Uterus (tissue), 3 donors: ENCODE measurements at regions not wholly inside any gene's neighbourhood (a gene's known extent, or its start where the extent isn't known, plus 50 kb on each side); places are given as distances from the start of the nearest gene placed in this dataset.

Experiments used
- DNase-seq, 2 donors: peaks; one replicate each; pipeline ENCODE4 v3.0.0-alpha.2; 2019 to 2020
- H3K27ac ChIP-seq, 2 donors: fragments of 200-600 bp; sonication (generic); 1 replicate in 1 of 2; 2 replicates in 1 of 2; pipeline ENCODE4 v1.5.1; 2016 to 2018
- H3K27me3 ChIP-seq, 2 donors: fragments of 200-600 bp; sonication (generic); one replicate each; pipeline ENCODE4 v1.5.1; 2018 to 2019; ENCODE audit warnings: control low read depth in 1 of 2
- H3K36me3 ChIP-seq, 2 donors: fragments of 200-600 bp; sonication (generic); one replicate each; pipeline ENCODE4 v1.5.1; 2019; ENCODE audit warnings: control low read depth in 1 of 2
- H3K4me1 ChIP-seq, 2 donors: fragments of 200-600 bp; sonication (generic); one replicate each; pipeline ENCODE4 v1.5.1; 2018 to 2019; ENCODE audit warnings: control low read depth in 1 of 2
- H3K4me3 ChIP-seq, 2 donors: fragments of 200-600 bp; sonication (generic); 1 replicate in 1 of 2; 2 replicates in 1 of 2; pipeline ENCODE4 v1.5.1; 2018 to 2019; ENCODE audit warnings: mild to moderate bottlenecking in 1 of 2
- H3K9me3 ChIP-seq, 2 donors: fragments of 200-600 bp; sonication (generic); one replicate each; pipeline ENCODE4 v1.5.1; 2019; ENCODE audit warnings: control low read depth in 1 of 2
- POLR2A ChIP-seq, 2 donors: fragments of 450-650 bp; IDR thresholded peaks; one replicate each; pipeline ENCODE4 v1.6.1; 2016; ENCODE audit warnings: antibody characterized with exemption in 2 of 2, mild to moderate bottlenecking in 1 of 2, moderate library complexity in 1 of 2
- intact Hi-C: fragments of 100-400 bp; cut with DNase I; formaldehyde crosslinking; loops from one replicate; pipeline ENCODE4 v1.15.1; 2023; ENCODE audit warnings: low total_unique reads
- TF ChIP-seq, protein P1 (sequence below), 4 experiments: fragments of 200-600 bp in 2 of 4; fragments of 450-650 bp in 2 of 4; sonication (generic) in 2 of 4; IDR thresholded peaks; one replicate each; pipeline ENCODE4 v1.5.1; 2016 to 2019; ENCODE audit warnings: antibody characterized with exemption in 4 of 4, mild to moderate bottlenecking in 2 of 4, moderate library complexity in 1 of 4
- donor health status: DM: yes; HTN: yes; CAD: no.

DNA sequence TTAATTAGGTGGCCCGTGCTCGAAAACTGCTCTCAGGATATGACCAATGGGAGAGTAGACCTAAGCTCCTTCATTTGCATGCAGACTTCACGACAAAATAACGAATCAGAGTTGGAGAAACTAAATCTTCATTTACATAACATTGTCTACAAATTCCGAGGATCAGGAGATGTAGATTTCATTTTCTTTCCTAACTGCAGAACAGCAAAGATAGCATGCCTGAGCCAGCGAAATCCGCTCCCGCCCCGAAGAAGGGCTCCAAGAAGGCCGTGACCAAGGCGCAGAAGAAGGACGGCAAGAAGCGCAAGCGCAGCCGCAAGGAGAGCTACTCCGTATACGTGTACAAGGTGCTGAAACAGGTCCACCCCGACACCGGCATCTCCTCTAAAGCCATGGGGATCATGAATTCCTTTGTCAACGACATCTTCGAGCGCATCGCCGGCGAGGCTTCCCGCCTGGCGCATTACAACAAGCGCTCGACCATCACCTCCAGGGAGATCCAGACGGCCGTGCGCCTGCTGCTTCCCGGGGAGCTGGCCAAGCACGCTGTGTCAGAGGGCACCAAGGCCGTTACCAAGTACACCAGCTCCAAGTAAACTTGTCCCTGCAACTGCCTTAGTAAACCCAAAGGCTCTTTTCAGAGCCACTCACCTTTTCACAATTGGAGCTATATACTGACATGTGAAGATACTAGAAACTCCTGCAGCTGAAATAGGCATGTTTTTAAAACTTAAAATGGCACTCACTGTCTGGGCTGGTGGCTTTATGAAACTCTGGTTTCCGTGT is 96.5 kb downstream of the HFE start:
- TF ChIP-seq, protein P1, sequence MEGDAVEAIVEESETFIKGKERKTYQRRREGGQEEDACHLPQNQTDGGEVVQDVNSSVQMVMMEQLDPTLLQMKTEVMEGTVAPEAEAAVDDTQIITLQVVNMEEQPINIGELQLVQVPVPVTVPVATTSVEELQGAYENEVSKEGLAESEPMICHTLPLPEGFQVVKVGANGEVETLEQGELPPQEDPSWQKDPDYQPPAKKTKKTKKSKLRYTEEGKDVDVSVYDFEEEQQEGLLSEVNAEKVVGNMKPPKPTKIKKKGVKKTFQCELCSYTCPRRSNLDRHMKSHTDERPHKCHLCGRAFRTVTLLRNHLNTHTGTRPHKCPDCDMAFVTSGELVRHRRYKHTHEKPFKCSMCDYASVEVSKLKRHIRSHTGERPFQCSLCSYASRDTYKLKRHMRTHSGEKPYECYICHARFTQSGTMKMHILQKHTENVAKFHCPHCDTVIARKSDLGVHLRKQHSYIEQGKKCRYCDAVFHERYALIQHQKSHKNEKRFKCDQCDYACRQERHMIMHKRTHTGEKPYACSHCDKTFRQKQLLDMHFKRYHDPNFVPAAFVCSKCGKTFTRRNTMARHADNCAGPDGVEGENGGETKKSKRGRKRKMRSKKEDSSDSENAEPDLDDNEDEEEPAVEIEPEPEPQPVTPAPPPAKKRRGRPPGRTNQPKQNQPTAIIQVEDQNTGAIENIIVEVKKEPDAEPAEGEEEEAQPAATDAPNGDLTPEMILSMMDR (IDR thresholded peaks at IDR 0.05): no peak
- TF ChIP-seq POLR2A (IDR thresholded peaks at IDR 0.05): peak; percentile 88 to 89
- intact Hi-C loops: no loop called here
- DNase-seq: peak; percentile 68 to 75
- H3K9me3 ChIP-seq: no peaks in the 10 kb centered on the region
- no peaks in the 10 kb centered on the region for H3K4me1 ChIP-seq
- H3K4me3 ChIP-seq: peak overlapping the region; percentile 44 to 49
- H3K27ac ChIP-seq: peak overlapping the region; percentile 88
- H3K27me3 ChIP-seq: no peaks in the 10 kb centered on the region
- no peaks in the 10 kb centered on the region for H3K36me3 ChIP-seq

DNA sequence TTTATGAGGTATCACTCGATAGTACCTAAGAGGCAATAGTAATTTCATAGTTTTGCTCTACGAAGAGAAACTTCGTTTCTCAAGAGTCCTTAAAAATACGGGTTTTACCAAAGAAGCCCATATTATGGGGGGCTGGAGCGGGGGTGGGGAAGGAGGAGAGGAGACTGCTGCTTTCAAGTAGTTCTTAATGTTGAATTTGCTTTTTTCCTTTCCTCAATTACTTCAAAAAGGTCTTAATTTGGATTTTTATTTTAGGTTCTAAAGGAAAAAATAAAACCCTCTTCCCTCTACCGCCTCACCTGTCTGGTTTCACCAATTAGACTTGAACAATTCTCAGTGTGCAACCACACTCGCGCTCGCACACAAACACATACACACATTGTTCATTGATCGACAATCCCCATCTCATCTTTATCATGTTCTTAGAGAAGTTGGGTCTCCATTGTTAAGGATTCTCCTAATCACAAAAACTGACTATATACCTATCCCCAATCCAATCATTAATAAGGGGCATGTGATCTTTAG is 97.2 kb downstream of the HFE start:
- no peak for TF ChIP-seq POLR2A (IDR thresholded peaks at IDR 0.05)
- TF ChIP-seq, protein P1 (IDR thresholded peaks at IDR 0.05): no peak
- H3K36me3 ChIP-seq: no peaks in the 10 kb centered on the region
- H3K27ac ChIP-seq: peak overlapping the region; percentile 88
- no peaks in the 10 kb centered on the region for H3K9me3 ChIP-seq
- H3K4me3 ChIP-seq: peak overlapping the region; percentile 44 to 49
- intact Hi-C loops: no loop called here
- H3K27me3 ChIP-seq: no peaks in the 10 kb centered on the region
- no peaks in the 10 kb centered on the region for H3K4me1 ChIP-seq
- DNase-seq: no peak

DNA sequence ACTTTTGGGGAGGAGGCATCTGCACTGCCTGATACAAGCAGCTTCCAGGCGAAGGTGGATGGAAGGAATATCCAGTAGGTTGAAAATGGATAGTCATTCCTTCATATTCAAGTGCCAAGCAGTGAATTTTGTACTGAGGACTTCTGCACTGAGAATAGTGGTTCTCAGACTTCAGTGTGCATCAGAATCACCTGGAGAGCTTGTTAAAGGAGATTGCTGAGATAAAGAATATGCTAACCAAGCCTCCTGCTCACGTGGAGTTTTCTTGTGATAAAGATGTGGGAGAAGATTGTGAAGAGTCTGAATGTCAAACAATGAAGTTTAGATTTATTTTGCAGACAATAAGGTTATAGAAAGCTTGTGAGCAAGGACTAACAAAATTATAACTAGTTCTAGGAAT is 97.8 kb downstream of the HFE start:
- Histone ChIP-seq H3K27me3 (no peaks in the 10 kb centered on the region), H3K9me3 (no peaks in the 10 kb centered on the region), H3K4me1 (no peaks in the 10 kb centered on the region), H3K36me3 (no peaks in the 10 kb centered on the region), H3K27ac (peak overlapping the region in 1 of 2 donors; percentile 88), H3K4me3 (no peak overlapping the region)
- TF ChIP-seq, protein P1 (IDR thresholded peaks at IDR 0.05): no peak
- TF ChIP-seq POLR2A (IDR thresholded peaks at IDR 0.05): no peak
- DNase-seq: no peak
- intact Hi-C loops: no loop called here

DNA sequence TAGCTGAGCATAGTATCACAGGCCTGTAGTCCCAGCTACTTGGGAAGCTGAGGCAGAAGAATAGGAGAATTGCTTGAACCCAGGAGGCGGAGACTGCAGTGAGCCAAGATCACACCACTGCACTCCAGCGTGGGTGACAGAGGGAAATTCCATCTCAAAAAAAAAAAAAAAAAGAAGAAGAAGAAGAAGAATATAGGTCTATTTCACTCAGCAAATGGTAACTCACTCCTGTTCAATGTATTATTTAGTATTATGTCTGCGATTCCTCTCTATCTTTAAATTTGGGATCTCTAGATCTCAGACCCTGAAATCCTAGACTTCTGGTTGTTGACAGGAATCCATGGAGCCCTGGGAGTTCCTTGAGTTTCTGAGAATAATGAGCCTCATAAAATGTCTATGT is 98.6 kb downstream of the HFE start:
- Histone ChIP-seq H3K27me3 (no peaks in the 10 kb centered on the region), H3K36me3 (no peaks in the 10 kb centered on the region), H3K9me3 (no peaks in the 10 kb centered on the region), H3K4me3 (no peak overlapping the region), H3K27ac (no peak overlapping the region), H3K4me1 (no peaks in the 10 kb centered on the region)
- TF ChIP-seq POLR2A (IDR thresholded peaks at IDR 0.05): no peak
- TF ChIP-seq, protein P1 (IDR thresholded peaks at IDR 0.05): no peak
- intact Hi-C loops: no loop called here
- DNase-seq: no peak

DNA sequence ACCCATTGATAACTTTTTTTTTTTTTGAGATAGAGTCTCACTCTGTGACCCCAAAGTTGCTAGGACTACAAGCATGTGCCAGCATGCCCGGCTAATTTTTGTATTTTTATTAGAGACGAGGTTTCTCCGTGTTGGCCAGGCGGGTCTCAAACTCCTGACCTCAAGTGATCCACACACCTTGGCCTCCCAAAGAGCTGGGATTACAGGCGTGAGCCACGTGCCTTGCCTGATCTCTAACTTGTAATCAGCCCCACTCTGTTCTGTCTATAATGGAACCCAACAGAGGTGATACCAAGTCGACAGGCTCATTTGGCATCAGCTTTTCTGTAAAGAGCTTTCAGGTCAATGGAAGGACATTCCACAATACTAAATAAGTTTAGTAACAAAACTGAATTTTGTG is 99.4 kb downstream of the HFE start:
- DNase-seq: no peak
- no peaks in the 10 kb centered on the region for H3K9me3 ChIP-seq
- no peak for TF ChIP-seq POLR2A (IDR thresholded peaks at IDR 0.05)
- TF ChIP-seq, protein P1 (IDR thresholded peaks at IDR 0.05): no peak
- H3K27me3 ChIP-seq: no peaks in the 10 kb centered on the region
- no peak overlapping the region for H3K4me3 ChIP-seq
- no peaks in the 10 kb centered on the region for H3K36me3 ChIP-seq
- intact Hi-C loops: no loop called here
- no peaks in the 10 kb centered on the region for H3K4me1 ChIP-seq
- H3K27ac ChIP-seq: no peak overlapping the region
